PC-3 (cell line): ENCODE measurements at regions not wholly inside any gene's neighbourhood (a gene's known extent, or its start where the extent isn't known, plus 50 kb on each side); places are given as distances from the start of the nearest gene placed in this dataset.

Source experiments
- EZH2 ChIP-seq: fragments of 300-600 bp; sonication (generic); IDR thresholded peaks from one replicate; pipeline ENCODE4 v1.6.1; 2017; ENCODE audit warnings: antibody characterized with exemption, mild to moderate bottlenecking, low read length; ENCODE audit not compliant: unreplicated experiment
- EZH2phosphoT487 ChIP-seq: fragments of 300-600 bp; sonication (generic); IDR thresholded peaks from 2 replicates; pipeline ENCODE4 v1.6.1; 2018; ENCODE audit warnings: mild to moderate bottlenecking, antibody characterized with exemption, low read length, borderline replicate concordance
- TF ChIP-seq, protein P1 (sequence below): fragments of 300-600 bp; sonication (generic); conservative IDR thresholded peaks from 2 replicates; pipeline ENCODE4 v1.5.1; 2017; ENCODE audit warnings: antibody characterized with exemption, low read depth, mild to moderate bottlenecking, low read length

GRCh38 chr6:142551274-142551811, 249.5 kb downstream of the ADGRG6 start:
- TF ChIP-seq, protein P1, sequence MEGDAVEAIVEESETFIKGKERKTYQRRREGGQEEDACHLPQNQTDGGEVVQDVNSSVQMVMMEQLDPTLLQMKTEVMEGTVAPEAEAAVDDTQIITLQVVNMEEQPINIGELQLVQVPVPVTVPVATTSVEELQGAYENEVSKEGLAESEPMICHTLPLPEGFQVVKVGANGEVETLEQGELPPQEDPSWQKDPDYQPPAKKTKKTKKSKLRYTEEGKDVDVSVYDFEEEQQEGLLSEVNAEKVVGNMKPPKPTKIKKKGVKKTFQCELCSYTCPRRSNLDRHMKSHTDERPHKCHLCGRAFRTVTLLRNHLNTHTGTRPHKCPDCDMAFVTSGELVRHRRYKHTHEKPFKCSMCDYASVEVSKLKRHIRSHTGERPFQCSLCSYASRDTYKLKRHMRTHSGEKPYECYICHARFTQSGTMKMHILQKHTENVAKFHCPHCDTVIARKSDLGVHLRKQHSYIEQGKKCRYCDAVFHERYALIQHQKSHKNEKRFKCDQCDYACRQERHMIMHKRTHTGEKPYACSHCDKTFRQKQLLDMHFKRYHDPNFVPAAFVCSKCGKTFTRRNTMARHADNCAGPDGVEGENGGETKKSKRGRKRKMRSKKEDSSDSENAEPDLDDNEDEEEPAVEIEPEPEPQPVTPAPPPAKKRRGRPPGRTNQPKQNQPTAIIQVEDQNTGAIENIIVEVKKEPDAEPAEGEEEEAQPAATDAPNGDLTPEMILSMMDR: no peak
- no peak for TF ChIP-seq EZH2
- no peak for TF ChIP-seq EZH2phosphoT487
